ENCODE measurements at regions not wholly inside any gene's neighbourhood (a gene's known extent, or its start where the extent isn't known, plus 50 kb on each side); places are given as distances from the start of the nearest gene placed in this dataset.

- TF ChIP-seq CTCF (IDR thresholded peaks at IDR 0.05 in 8 of 11, conservative IDR thresholded peaks at IDR 0.05 in 3 of 11) (no peak), POLR2A (IDR thresholded peaks at IDR 0.05) (no peak)
These were observed 80.4 kb upstream of the TRHDE start for GRCh38 chr12:72191761-72192160.

Data from spleen (tissue), 7 donors.